H9 (cell line): ENCODE measurements at regions not wholly inside any gene's neighbourhood (a gene's known extent, or its start where the extent isn't known, plus 50 kb on each side); places are given as distances from the start of the nearest gene placed in this dataset.

ENCODE experiments used
- DNase-seq: peaks from one replicate; pipeline ENCODE4 v3.0.0-alpha.2; 2017
- H2AFZ ChIP-seq: one replicate; pipeline ENCODE4 v1.6.1; 2013; ENCODE audit warnings: mild to moderate bottlenecking, low read length, control low read depth, moderate library complexity
- H2AK5ac ChIP-seq: 2 replicates; pipeline ENCODE4 v1.6.1; 2013; ENCODE audit warnings: low read length, control low read depth, mixed read lengths; ENCODE audit not compliant: insufficient read length
- H2BK120ac ChIP-seq: one replicate; pipeline ENCODE4 v1.6.1; 2013; ENCODE audit warnings: low read depth, mild to moderate bottlenecking, low read length, control low read depth, inconsistent platforms; ENCODE audit not compliant: poor library complexity, severe bottlenecking
- H2BK12ac ChIP-seq: 2 replicates; pipeline ENCODE4 v1.6.1; 2013; ENCODE audit warnings: low read length, control low read depth, mixed read lengths, low read depth; ENCODE audit not compliant: insufficient read length
- H2BK15ac ChIP-seq: 2 replicates; pipeline ENCODE4 v1.6.1; 2013; ENCODE audit warnings: low read depth, low read length, control low read depth
- H2BK20ac ChIP-seq: one replicate; pipeline ENCODE4 v1.6.1; 2013; ENCODE audit warnings: low read depth, mild to moderate bottlenecking, low read length, control low read depth, inconsistent platforms; ENCODE audit not compliant: poor library complexity, severe bottlenecking
- H2BK5ac ChIP-seq: 2 replicates; pipeline ENCODE4 v1.6.1; 2013; ENCODE audit warnings: low read length, control low read depth, mixed read lengths; ENCODE audit not compliant: insufficient read length
- H3K14ac ChIP-seq: 2 replicates; pipeline ENCODE4 v1.6.1; 2013; ENCODE audit warnings: low read length, control low read depth; ENCODE audit not compliant: insufficient read depth
- H3K18ac ChIP-seq: 2 replicates; pipeline ENCODE4 v1.6.1; 2013; ENCODE audit warnings: low read depth, mild to moderate bottlenecking, mixed read lengths, low read length, control low read depth; ENCODE audit not compliant: insufficient read length
- H3K23ac ChIP-seq: 2 replicates; pipeline ENCODE4 v1.6.1; 2013; ENCODE audit warnings: low read length, control low read depth, mixed read lengths, low read depth; ENCODE audit not compliant: insufficient read length
- H3K23me2 ChIP-seq: 2 replicates; pipeline ENCODE4 v1.6.1; 2013; ENCODE audit warnings: low read depth, mild to moderate bottlenecking, mixed read lengths, low read length, control low read depth; ENCODE audit not compliant: insufficient read length, poor library complexity, severe bottlenecking
- H3K27ac ChIP-seq: 2 replicates; pipeline ENCODE4 v1.5.1; 2013; ENCODE audit warnings: low read length, control low read depth, mixed read lengths, low read depth; ENCODE audit not compliant: insufficient read length
- H3K27me3 ChIP-seq: 2 replicates; pipeline ENCODE4 v1.6.1; 2013; ENCODE audit warnings: low read length, control low read depth, inconsistent platforms; ENCODE audit not compliant: insufficient read depth
- H3K4ac ChIP-seq: 2 replicates; pipeline ENCODE4 v1.6.1; 2013; ENCODE audit warnings: low read depth, mild to moderate bottlenecking, control low read depth, inconsistent platforms, low read length, moderate library complexity
- H3K4me1 ChIP-seq: 2 replicates; pipeline ENCODE4 v1.6.1; 2013; ENCODE audit warnings: low read length, control low read depth, inconsistent platforms; ENCODE audit not compliant: insufficient read depth
- H3K4me2 ChIP-seq: 2 replicates; pipeline ENCODE4 v1.6.1; 2013; ENCODE audit warnings: low read length, control low read depth, mixed read lengths; ENCODE audit not compliant: insufficient read length, insufficient read depth
- H3K56ac ChIP-seq: 2 replicates; pipeline ENCODE4 v1.6.1; 2013; ENCODE audit warnings: low read depth, mild to moderate bottlenecking, mixed read lengths, low read length, control low read depth; ENCODE audit not compliant: insufficient read length
- H3K79me1 ChIP-seq: 2 replicates; pipeline ENCODE4 v1.6.1; 2013; ENCODE audit warnings: low read depth, mild to moderate bottlenecking, moderate library complexity, low read length, control low read depth, inconsistent platforms; ENCODE audit not compliant: insufficient read depth, poor library complexity, severe bottlenecking
- H3K79me2 ChIP-seq: 2 replicates; pipeline ENCODE4 v1.6.1; 2013; ENCODE audit warnings: low read length, control low read depth, inconsistent platforms; ENCODE audit not compliant: insufficient read depth
- H3K9ac ChIP-seq: 2 replicates; pipeline ENCODE4 v1.6.1; 2013; ENCODE audit warnings: low read length, control low read depth, mixed read lengths; ENCODE audit not compliant: insufficient read length; ENCODE audit errors: extremely low read depth
- H3K9me3 ChIP-seq: one replicate; pipeline ENCODE4 v1.6.1; 2013; ENCODE audit warnings: low read depth, low read length, inconsistent platforms; ENCODE audit not compliant: control insufficient read depth
- H3T11ph ChIP-seq: one replicate; pipeline ENCODE4 v1.6.1; 2013; ENCODE audit warnings: mild to moderate bottlenecking, low read length, control low read depth, inconsistent platforms
- H4K20me1 ChIP-seq: one replicate; pipeline ENCODE4 v1.6.1; 2013; ENCODE audit not compliant: control insufficient read depth, insufficient read length, insufficient read depth
- H4K5ac ChIP-seq: 2 replicates; pipeline ENCODE4 v1.6.1; 2013; ENCODE audit warnings: low read depth, mild to moderate bottlenecking, mixed read lengths, low read length, control low read depth; ENCODE audit not compliant: insufficient read length
- H4K8ac ChIP-seq: replicated peaks from 2 replicates; pipeline ENCODE4 v1.6.1; 2013; ENCODE audit warnings: low read length, control low read depth, mixed read lengths, low read depth; ENCODE audit not compliant: insufficient read length
- H4K91ac ChIP-seq: 2 replicates; pipeline ENCODE4 v1.6.1; 2013; ENCODE audit warnings: low read depth, mild to moderate bottlenecking, moderate library complexity, mixed read lengths, low read length, control low read depth; ENCODE audit not compliant: insufficient read length
- H3K27ac Mint-ChIP-seq, 3 experiments: 2 replicates in 2 of 3; 3 replicates in 1 of 3; pipeline ENCODE4 v1.8.0; 2020 to 2021; ENCODE audit warnings: mixed read lengths in 3 of 3, mild to moderate bottlenecking in 1 of 3, moderate library complexity in 1 of 3
- H3K27me3 Mint-ChIP-seq: 2 replicates; pipeline ENCODE4 v1.8.0; 2021; ENCODE audit warnings: low read depth, mild to moderate bottlenecking, moderate library complexity, mixed read lengths
- H3K36me3 Mint-ChIP-seq, 3 experiments: 2 replicates in 2 of 3; 3 replicates in 1 of 3; pipeline ENCODE4 v1.8.0; 2020 to 2021; ENCODE audit warnings: low read depth in 3 of 3, mixed read lengths in 3 of 3; ENCODE audit not compliant: insufficient read depth in 1 of 3
- H3K4me1 Mint-ChIP-seq, 2 experiments: 2 replicates each; pipeline ENCODE4 v1.8.0; 2020; ENCODE audit warnings: mixed read lengths in 2 of 2
- H3K4me3 Mint-ChIP-seq, 2 experiments: 2 replicates in 1 of 2; 3 replicates in 1 of 2; pipeline ENCODE4 v1.8.0; 2020 to 2021; ENCODE audit warnings: mild to moderate bottlenecking in 2 of 2, mixed read lengths in 2 of 2, moderate library complexity in 1 of 2
- H3K9me3 Mint-ChIP-seq, 2 experiments: 2 replicates in 1 of 2; 3 replicates in 1 of 2; pipeline ENCODE4 v1.8.0; 2020; ENCODE audit warnings: mild to moderate bottlenecking in 2 of 2, mixed read lengths in 2 of 2, moderate library complexity in 1 of 2
- CTCF ChIP-seq: fragments of 200-600 bp; sonication (generic); conservative IDR thresholded peaks from 3 replicates; pipeline ENCODE4 v1.8.0; 2021; ENCODE audit warnings: antibody characterized with exemption, mild to moderate bottlenecking
- WGBS: extraction: QIAGEN DNeasy Blood & Tissue Kit; methylation state at CpG from one replicate; pipeline ENCODE4 v1.1.7; 2013; ENCODE audit warnings: missing lambda C conversion rate, low lambda C conversion rate, mixed read lengths; ENCODE audit not compliant: insufficient read length; ENCODE audit errors: extremely low coverage; 5-methylcytosine and 5-hydroxymethylcytosine counted together

GRCh38 chr10:83612746-83613145 is 526.6 kb upstream of the GHITM start:
- Mint-ChIP-seq H3K27me3 (no peaks in the 10 kb centered on the region), H3K9me3 (no peaks in the 10 kb centered on the region), H3K36me3 (no peaks in the 10 kb centered on the region), H3K4me3 (no peak overlapping the region), H3K27ac (no peak overlapping the region), H3K4me1 (no peaks in the 10 kb centered on the region; a peak in 1 of 4 replicates)
- Histone ChIP-seq H2BK120ac (no peak overlapping the region), H4K91ac (no peak overlapping the region), H3K4me1 (no peaks in the 10 kb centered on the region), H4K5ac (no peak overlapping the region), H2BK12ac (no peak overlapping the region), H4K8ac (no peak overlapping the region), H3K56ac (no peak overlapping the region), H3K14ac (no peak overlapping the region), H4K20me1 (no peaks in the 10 kb centered on the region), H3K79me2 (no peaks in the 10 kb centered on the region), H2AFZ (no peak overlapping the region), H3T11ph (no peak overlapping the region), H3K23me2 (no peaks in the 10 kb centered on the region), H3K79me1 (no peaks in the 10 kb centered on the region), H3K9me3 (no peaks in the 10 kb centered on the region), H3K4me2 (no peak overlapping the region), H3K23ac (no peak overlapping the region), H2BK5ac (no peak overlapping the region), H3K9ac (no peak overlapping the region), H3K27me3 (no peaks in the 10 kb centered on the region), H3K27ac (no peak overlapping the region), H3K4ac (no peak overlapping the region), H3K18ac (no peak overlapping the region), H2AK5ac (no peak overlapping the region), H2BK15ac (no peak overlapping the region), H2BK20ac (no peak overlapping the region)
- no peak for DNase-seq
- no peak for TF ChIP-seq CTCF
- WGBS: no CpG with 5 or more reads among the region's 2 CpGs
